Liver (tissue), 8 donors: ENCODE measurements at regions not wholly inside any gene's neighbourhood (a gene's known extent, or its start where the extent isn't known, plus 50 kb on each side); places are given as distances from the start of the nearest gene placed in this dataset.

Source experiments
- DNase-seq: peaks from one replicate; pipeline ENCODE4 v3.0.0-alpha.2; 2017; ENCODE audit warnings: low spot score
- H3K27ac ChIP-seq, 2 donors: one replicate each; pipeline ENCODE4 v1.7.0; 2013; ENCODE audit warnings: inconsistent platforms in 2 of 2, low read length in 2 of 2, control low read depth in 1 of 2, low read depth in 1 of 2, mild to moderate bottlenecking in 1 of 2
- H3K27me3 ChIP-seq, 4 donors: one replicate each; pipeline versions ENCODE4 v1.6.1 to v1.7.0; 2013; ENCODE audit warnings: low read length in 3 of 4, inconsistent platforms in 1 of 4, mild to moderate bottlenecking in 1 of 4, moderate library complexity in 1 of 4; ENCODE audit not compliant: control insufficient read depth in 4 of 4, insufficient read depth in 4 of 4
- H3K36me3 ChIP-seq, 4 donors: one replicate each; pipeline versions ENCODE4 v1.6.1 to v1.7.0; 2013; ENCODE audit warnings: low read length in 3 of 4, mild to moderate bottlenecking in 3 of 4, low read depth in 1 of 4, moderate library complexity in 1 of 4; ENCODE audit not compliant: control insufficient read depth in 4 of 4, insufficient read depth in 3 of 4
- H3K4me1 ChIP-seq, 4 donors: one replicate each; pipeline versions ENCODE4 v1.6.1 to v1.7.0; 2013; ENCODE audit warnings: low read length in 3 of 4, mild to moderate bottlenecking in 3 of 4, moderate library complexity in 1 of 4; ENCODE audit not compliant: control insufficient read depth in 4 of 4, insufficient read depth in 4 of 4
- H3K4me3 ChIP-seq, 3 donors: one replicate each; pipeline versions ENCODE4 v1.6.1 to v1.7.0; 2013; ENCODE audit warnings: low read length in 3 of 3, control low read depth in 1 of 3, low read depth in 1 of 3, mild to moderate bottlenecking in 1 of 3
- H3K9ac ChIP-seq, 2 donors: one replicate each; pipeline ENCODE4 v1.7.0; 2013; ENCODE audit warnings: low read length in 2 of 2, mild to moderate bottlenecking in 2 of 2, moderate library complexity in 2 of 2, control low read depth in 1 of 2, low read depth in 1 of 2
- H3K9me3 ChIP-seq, 4 donors: one replicate each; pipeline versions ENCODE4 v1.6.1 to v1.7.0; 2013; ENCODE audit warnings: low read length in 3 of 4; ENCODE audit not compliant: control insufficient read depth in 4 of 4
- CTCF ChIP-seq: fragments of 150-350 bp; IDR thresholded peaks from 2 replicates; pipeline ENCODE4 v1.5.1; 2017; ENCODE audit warnings: improper control_type of control experiment, low read depth, low read length; ENCODE audit not compliant: missing input control
- EGR1 ChIP-seq, 2 donors: IDR thresholded peaks; 2 replicates each; pipeline ENCODE4 v1.6.1; 2016 to 2018; ENCODE audit warnings: antibody characterized with exemption in 2 of 2, low read depth in 2 of 2
- FOXA1 ChIP-seq: IDR thresholded peaks from 2 replicates; pipeline ENCODE4 v1.6.1; 2016; ENCODE audit warnings: antibody characterized with exemption
- FOXA2 ChIP-seq: IDR thresholded peaks from 2 replicates; pipeline ENCODE4 v1.6.1; 2016; ENCODE audit warnings: antibody characterized with exemption
- GABPA ChIP-seq, 2 donors: IDR thresholded peaks in 1 of 2; conservative IDR thresholded peaks in 1 of 2; 2 replicates each; pipeline ENCODE4 v1.6.1; 2016; ENCODE audit warnings: antibody characterized with exemption in 2 of 2, mild to moderate bottlenecking in 1 of 2, moderate library complexity in 1 of 2
- HNF4A ChIP-seq, 2 donors: conservative IDR thresholded peaks; 2 replicates each; pipeline ENCODE4 v1.6.1; 2016; ENCODE audit warnings: antibody characterized with exemption in 2 of 2, mild to moderate bottlenecking in 2 of 2
- HNF4G ChIP-seq: IDR thresholded peaks from 2 replicates; pipeline ENCODE4 v1.6.1; 2016; ENCODE audit warnings: antibody characterized with exemption
- JUND ChIP-seq, 2 donors: IDR thresholded peaks; 2 replicates each; pipeline ENCODE4 v1.6.1; 2016; ENCODE audit warnings: antibody characterized with exemption in 2 of 2
- NR2F2 ChIP-seq: IDR thresholded peaks from 2 replicates; pipeline ENCODE4 v1.6.1; 2016; ENCODE audit warnings: antibody characterized with exemption
- RAD21 ChIP-seq, 2 donors: IDR thresholded peaks; 2 replicates each; pipeline ENCODE4 v1.6.1; 2016; ENCODE audit warnings: antibody characterized with exemption in 2 of 2, mild to moderate bottlenecking in 2 of 2
- REST ChIP-seq: IDR thresholded peaks from 2 replicates; pipeline ENCODE4 v1.6.1; 2016; ENCODE audit warnings: antibody characterized with exemption, mild to moderate bottlenecking
- RXRA ChIP-seq, 2 donors: IDR thresholded peaks; 2 replicates each; pipeline ENCODE4 v1.6.1; 2017 to 2018; ENCODE audit warnings: antibody characterized with exemption in 2 of 2, mild to moderate bottlenecking in 1 of 2
- SP1 ChIP-seq: IDR thresholded peaks from 2 replicates; pipeline ENCODE4 v1.6.1; 2018; ENCODE audit warnings: antibody characterized with exemption, mild to moderate bottlenecking
- TAF1 ChIP-seq: conservative IDR thresholded peaks from 2 replicates; pipeline ENCODE4 v1.6.1; 2016; ENCODE audit warnings: antibody characterized with exemption, mild to moderate bottlenecking
- YY1 ChIP-seq: IDR thresholded peaks from 2 replicates; pipeline ENCODE4 v1.6.1; 2016; ENCODE audit warnings: antibody characterized with exemption, mild to moderate bottlenecking
- ZBTB33 ChIP-seq: IDR thresholded peaks from 2 replicates; pipeline ENCODE4 v1.6.1; 2016; ENCODE audit warnings: antibody characterized with exemption
- WGBS: extraction: QIAGEN DNeasy Blood & Tissue Kit; methylation state at CpG from one replicate; pipeline ENCODE4 v1.1.7; 2013; 5-methylcytosine and 5-hydroxymethylcytosine counted together
- donor health status: healthy.
- donor health status: healthy.
- donor health status: healthy.
- donor health status: healthy.
- donor health status: healthy.

GRCh38 chr7:25795824-25796235, 356.2 kb upstream of the NFE2L3 start:
- H3K4me1 ChIP-seq, result no peaks in the 10 kb centered on the region
- H3K27me3 ChIP-seq, result no peaks in the 10 kb centered on the region
- no peak overlapping the region for H3K27ac ChIP-seq
- TF ChIP-seq RXRA (IDR thresholded peaks at IDR 0.05), result no peak
- no peak for TF ChIP-seq HNF4A (conservative IDR thresholded peaks at IDR 0.05)
- TF ChIP-seq GABPA (IDR thresholded peaks at IDR 0.05 in 1 of 2, conservative IDR thresholded peaks at IDR 0.05 in 1 of 2), result no peak
- no peak for TF ChIP-seq CTCF
- 83% methylated on average over 2 of the region's 2 CpGs for WGBS
- no peak overlapping the region for H3K4me3 ChIP-seq
- no peak for DNase-seq
- H3K9ac ChIP-seq, result no peak overlapping the region
- H3K9me3 ChIP-seq, result no peaks in the 10 kb centered on the region
- H3K36me3 ChIP-seq, result no peaks in the 10 kb centered on the region

GRCh38 chr7:25798344-25798743, 353.7 kb upstream of the NFE2L3 start:
- TF ChIP-seq JUND (IDR thresholded peaks at IDR 0.05) (no peak), FOXA2 (no peak), TAF1 (no peak), ZBTB33 (no peak), RAD21 (IDR thresholded peaks at IDR 0.05) (no peak)
- Histone ChIP-seq H3K27me3 (no peaks in the 10 kb centered on the region), H3K4me3 (no peak overlapping the region), H3K4me1 (no peaks in the 10 kb centered on the region), H3K36me3 (no peaks in the 10 kb centered on the region), H3K9me3 (no peaks in the 10 kb centered on the region), H3K9ac (no peak overlapping the region), H3K27ac (no peak overlapping the region)
- DNase-seq, result no peak
- 93% methylated on average over 1 of the region's 1 CpG for WGBS

GRCh38 chr7:25801214-25801613, 350.8 kb upstream of the NFE2L3 start:
- Histone ChIP-seq H3K36me3 (no peaks in the 10 kb centered on the region), H3K9me3 (no peaks in the 10 kb centered on the region), H3K27me3 (peaks cover 0 to under 1% (median 0%) of the 10 kb centered on the region in 4 donors), H3K4me1 (no peaks in the 10 kb centered on the region), H3K4me3 (no peak overlapping the region), H3K27ac (no peak overlapping the region), H3K9ac (no peak overlapping the region)
- DNase-seq, result no peak
- 90% methylated on average over 3 of the region's 3 CpGs for WGBS
- TF ChIP-seq FOXA1 (no peak), CTCF (no peak), REST (no peak), RAD21 (IDR thresholded peaks at IDR 0.05) (no peak), EGR1 (IDR thresholded peaks at IDR 0.05; ENCODE audit: low read depth in 2 of 2) (no peak), SP1 (no peak), NR2F2 (no peak), FOXA2 (no peak), HNF4G (no peak), ZBTB33 (no peak), GABPA (IDR thresholded peaks at IDR 0.05 in 1 of 2, conservative IDR thresholded peaks at IDR 0.05 in 1 of 2) (no peak), YY1 (no peak), TAF1 (no peak), HNF4A (conservative IDR thresholded peaks at IDR 0.05) (no peak), RXRA (IDR thresholded peaks at IDR 0.05) (no peak), JUND (IDR thresholded peaks at IDR 0.05) (no peak)
